Neural progenitor cell (in vitro differentiated cells): ENCODE measurements at regions not wholly inside any gene's neighbourhood (a gene's known extent, or its start where the extent isn't known, plus 50 kb on each side); places are given as distances from the start of the nearest gene placed in this dataset.

ENCODE experiments used
- DNase-seq: peaks from one replicate; pipeline ENCODE4 v3.0.0-alpha.2; 2016; ENCODE audit warnings: low spot score
- H2AFZ ChIP-seq: fragments of 200-600 bp; sonication (generic); replicated peaks from 2 replicates; pipeline ENCODE4 v1.6.1; 2016; ENCODE audit warnings: antibody characterized with exemption
- H3F3A ChIP-seq: fragments of 200-600 bp; sonication (generic); 2 replicates; pipeline ENCODE4 v1.6.1; 2016; ENCODE audit warnings: antibody characterized with exemption, low read depth
- H3K27ac ChIP-seq: fragments of 200-600 bp; sonication (generic); 2 replicates; pipeline ENCODE4 v1.5.1; 2016; ENCODE audit warnings: mild to moderate bottlenecking
- H3K27me3 ChIP-seq: fragments of 200-600 bp; sonication (generic); 2 replicates; pipeline ENCODE4 v1.6.1; 2016; ENCODE audit warnings: mild to moderate bottlenecking, moderate library complexity
- H3K36me3 ChIP-seq: fragments of 200-600 bp; sonication (generic); 2 replicates; pipeline ENCODE4 v1.5.1; 2016
- H3K4me1 ChIP-seq: fragments of 200-600 bp; sonication (generic); 2 replicates; pipeline ENCODE4 v1.6.1; 2016; ENCODE audit warnings: mixed run types
- H3K4me2 ChIP-seq: fragments of 200-600 bp; sonication (generic); 2 replicates; pipeline ENCODE4 v1.6.1; 2016
- H3K4me3 ChIP-seq: fragments of 200-600 bp; sonication (generic); 2 replicates; pipeline ENCODE4 v1.5.1; 2016
- H3K79me2 ChIP-seq: fragments of 200-600 bp; sonication (generic); 2 replicates; pipeline ENCODE4 v1.6.1; 2016; ENCODE audit warnings: low read depth
- H3K9ac ChIP-seq: fragments of 200-600 bp; sonication (generic); 2 replicates; pipeline ENCODE4 v1.6.1; 2016
- H3K9me3 ChIP-seq: fragments of 200-600 bp; sonication (generic); 2 replicates; pipeline ENCODE4 v1.5.1; 2016; ENCODE audit warnings: low read depth
- H4K20me1 ChIP-seq: fragments of 200-600 bp; sonication (generic); 2 replicates; pipeline ENCODE4 v1.6.1; 2016; ENCODE audit warnings: low read depth
- H3K27ac Mint-ChIP-seq: 3 replicates; pipeline ENCODE4 v1.8.0; 2021; ENCODE audit warnings: mixed read lengths
- H3K27me3 Mint-ChIP-seq: 2 replicates; pipeline ENCODE4 v1.8.0; 2022; ENCODE audit warnings: low read depth, mild to moderate bottlenecking, inconsistent platforms, moderate library complexity, mixed read lengths; ENCODE audit not compliant: insufficient read depth
- H3K36me3 Mint-ChIP-seq: 3 replicates; pipeline ENCODE4 v1.8.0; 2021; ENCODE audit warnings: mixed read lengths
- H3K4me1 Mint-ChIP-seq: 3 replicates; pipeline ENCODE4 v1.8.0; 2021; ENCODE audit warnings: mixed read lengths
- H3K4me3 Mint-ChIP-seq: 3 replicates; pipeline ENCODE4 v1.8.0; 2021; ENCODE audit warnings: mild to moderate bottlenecking, moderate library complexity, mixed read lengths
- H3K9me3 Mint-ChIP-seq: 3 replicates; pipeline ENCODE4 v1.8.0; 2020; ENCODE audit warnings: mixed read lengths
- EZH2 ChIP-seq: fragments of 200-600 bp; sonication (generic); IDR thresholded peaks from 2 replicates; pipeline ENCODE4 v1.6.1; 2017; ENCODE audit warnings: antibody characterized with exemption, mild to moderate bottlenecking, moderate library complexity
- EZH2phosphoT487 ChIP-seq: fragments of 200-600 bp; sonication (generic); IDR thresholded peaks from 2 replicates; pipeline ENCODE4 v1.6.1; 2017; ENCODE audit warnings: antibody characterized with exemption
- TF ChIP-seq, protein P1 (sequence below): fragments of 200-600 bp; sonication (generic); IDR thresholded peaks from 2 replicates; pipeline ENCODE4 v1.5.1; 2017; ENCODE audit warnings: antibody characterized with exemption, mild to moderate bottlenecking

DNA sequence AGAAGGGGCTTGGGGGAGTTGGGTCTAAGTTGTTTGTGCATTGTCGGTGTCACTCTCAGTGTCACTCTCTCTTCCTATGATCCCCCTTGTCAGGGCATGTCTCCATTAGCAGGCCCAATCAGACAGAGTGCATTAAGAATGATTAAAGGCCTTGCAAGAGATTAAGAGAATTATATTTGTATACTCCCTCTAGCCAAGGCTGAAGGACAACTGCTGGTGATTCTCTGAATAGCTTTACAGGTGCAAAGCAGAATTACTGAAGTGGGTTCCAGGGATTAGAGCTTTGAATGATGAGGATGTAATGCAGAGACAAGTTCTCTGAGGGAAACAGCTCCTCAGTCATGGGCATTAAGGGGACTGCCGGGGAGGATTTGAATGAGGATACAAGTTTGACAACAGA lies 104.8 kb upstream of the LGALSL start:
- no peak overlapping the region for H3K9ac ChIP-seq
- H3K4me3 Mint-ChIP-seq: no peak overlapping the region
- H3K79me2 ChIP-seq: no peaks in the 10 kb centered on the region

DNA sequence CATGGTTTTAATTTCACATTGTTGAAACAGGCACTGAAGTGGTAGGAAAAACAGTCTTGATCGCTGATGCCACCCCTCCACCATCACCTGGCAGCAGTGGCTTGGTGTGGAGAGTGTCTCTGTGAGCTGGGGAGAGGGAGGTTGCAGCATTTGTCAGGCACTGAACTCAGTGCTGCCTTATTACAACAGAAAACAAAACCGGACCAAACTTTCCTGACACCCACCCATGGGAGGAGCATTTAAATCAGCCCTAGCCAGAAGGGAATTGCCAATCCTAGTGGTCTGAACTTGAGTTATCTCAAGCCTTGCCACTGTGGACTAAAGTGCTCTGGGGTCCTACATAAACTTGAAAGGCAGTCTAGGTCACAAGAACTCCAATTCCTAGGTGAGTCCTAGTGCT lies 103.0 kb upstream of the LGALSL start:
- Mint-ChIP-seq H3K4me3 (no peak overlapping the region), H3K27ac (no peak overlapping the region), H3K9me3 (peaks cover 11% of the 10 kb centered on the region), H3K4me1 (peaks cover 9% of the 10 kb centered on the region), H3K27me3 (peaks cover 2% of the 10 kb centered on the region), H3K36me3 (no peaks in the 10 kb centered on the region)
- H3K36me3 ChIP-seq: no peaks in the 10 kb centered on the region
- H3K27me3 ChIP-seq: no peaks in the 10 kb centered on the region
- no peak overlapping the region for H3K4me3 ChIP-seq
- no peak overlapping the region for H2AFZ ChIP-seq
- no peak overlapping the region for H3K4me2 ChIP-seq
- no peak for TF ChIP-seq EZH2
- TF ChIP-seq, protein P1, sequence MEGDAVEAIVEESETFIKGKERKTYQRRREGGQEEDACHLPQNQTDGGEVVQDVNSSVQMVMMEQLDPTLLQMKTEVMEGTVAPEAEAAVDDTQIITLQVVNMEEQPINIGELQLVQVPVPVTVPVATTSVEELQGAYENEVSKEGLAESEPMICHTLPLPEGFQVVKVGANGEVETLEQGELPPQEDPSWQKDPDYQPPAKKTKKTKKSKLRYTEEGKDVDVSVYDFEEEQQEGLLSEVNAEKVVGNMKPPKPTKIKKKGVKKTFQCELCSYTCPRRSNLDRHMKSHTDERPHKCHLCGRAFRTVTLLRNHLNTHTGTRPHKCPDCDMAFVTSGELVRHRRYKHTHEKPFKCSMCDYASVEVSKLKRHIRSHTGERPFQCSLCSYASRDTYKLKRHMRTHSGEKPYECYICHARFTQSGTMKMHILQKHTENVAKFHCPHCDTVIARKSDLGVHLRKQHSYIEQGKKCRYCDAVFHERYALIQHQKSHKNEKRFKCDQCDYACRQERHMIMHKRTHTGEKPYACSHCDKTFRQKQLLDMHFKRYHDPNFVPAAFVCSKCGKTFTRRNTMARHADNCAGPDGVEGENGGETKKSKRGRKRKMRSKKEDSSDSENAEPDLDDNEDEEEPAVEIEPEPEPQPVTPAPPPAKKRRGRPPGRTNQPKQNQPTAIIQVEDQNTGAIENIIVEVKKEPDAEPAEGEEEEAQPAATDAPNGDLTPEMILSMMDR: no peak
- no peak for TF ChIP-seq EZH2phosphoT487
- H3K4me1 ChIP-seq: no peaks in the 10 kb centered on the region
- DNase-seq: no peak
- H3K9ac ChIP-seq: no peak overlapping the region
- no peaks in the 10 kb centered on the region for H4K20me1 ChIP-seq
- no peaks in the 10 kb centered on the region for H3K79me2 ChIP-seq
- H3F3A ChIP-seq: no peaks in the 10 kb centered on the region
- H3K27ac ChIP-seq: no peak overlapping the region
- no peaks in the 10 kb centered on the region for H3K9me3 ChIP-seq

More for the DNA sequence above, 104.8 kb upstream of the LGALSL start:
- no peaks in the 10 kb centered on the region for H3K36me3 Mint-ChIP-seq
- H3K27me3 Mint-ChIP-seq: peaks cover 2% of the 10 kb centered on the region
- TF ChIP-seq EZH2: no peak
- no peak for TF ChIP-seq EZH2phosphoT487
- TF ChIP-seq, protein P1: no peak
- Histone ChIP-seq H2AFZ (no peak overlapping the region), H3K4me3 (no peak overlapping the region), H3K9me3 (no peaks in the 10 kb centered on the region), H3K27ac (no peak overlapping the region), H3K4me2 (no peak overlapping the region), H3K4me1 (no peaks in the 10 kb centered on the region), H3K36me3 (no peaks in the 10 kb centered on the region), H3F3A (no peaks in the 10 kb centered on the region), H4K20me1 (no peaks in the 10 kb centered on the region), H3K27me3 (no peaks in the 10 kb centered on the region)
- peaks cover 11% of the 10 kb centered on the region for H3K9me3 Mint-ChIP-seq
- H3K27ac Mint-ChIP-seq: no peak overlapping the region
- H3K4me1 Mint-ChIP-seq: peaks cover 16% of the 10 kb centered on the region
- DNase-seq: no peak

DNA sequence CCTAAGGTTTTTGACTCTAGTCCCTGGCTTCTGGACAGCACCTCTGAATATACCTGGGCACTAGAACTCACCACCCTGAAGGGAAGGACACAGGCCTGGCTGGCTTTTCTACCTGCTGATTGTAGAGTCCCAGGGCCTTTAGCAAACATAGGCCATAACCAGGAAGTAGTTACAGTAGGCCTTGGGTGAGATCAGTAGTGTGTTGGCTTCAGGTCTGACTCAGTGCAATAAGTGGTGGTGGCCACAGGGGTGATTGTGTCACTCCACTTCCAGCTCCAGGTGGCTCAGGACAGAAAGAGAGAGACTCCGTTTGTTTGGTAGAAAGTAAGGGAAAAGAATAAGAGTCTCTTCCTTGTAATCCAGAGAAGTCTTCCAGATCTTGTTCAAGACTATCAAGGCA lies 101.7 kb upstream of the LGALSL start:
- Histone ChIP-seq H2AFZ (no peak overlapping the region), H3F3A (no peaks in the 10 kb centered on the region), H3K27ac (no peak overlapping the region), H3K4me2 (no peak overlapping the region), H4K20me1 (no peaks in the 10 kb centered on the region), H3K27me3 (no peaks in the 10 kb centered on the region), H3K9ac (no peak overlapping the region), H3K9me3 (no peaks in the 10 kb centered on the region), H3K4me1 (no peaks in the 10 kb centered on the region), H3K4me3 (no peak overlapping the region), H3K36me3 (no peaks in the 10 kb centered on the region), H3K79me2 (no peaks in the 10 kb centered on the region)
- Mint-ChIP-seq H3K27me3 (peaks cover 2% of the 10 kb centered on the region), H3K36me3 (no peaks in the 10 kb centered on the region), H3K4me3 (no peak overlapping the region), H3K4me1 (peaks cover 13% of the 10 kb centered on the region), H3K27ac (no peak overlapping the region), H3K9me3 (peaks cover 11% of the 10 kb centered on the region)
- no peak for DNase-seq
- TF ChIP-seq EZH2 (no peak), EZH2phosphoT487 (no peak)
- TF ChIP-seq, protein P1: no peak
